DMS53 treated with DMSO at 0.1 percent for 48 hours (cell line): ENCODE measurements at regions not wholly inside any gene's neighbourhood (a gene's known extent, or its start where the extent isn't known, plus 50 kb on each side); places are given as distances from the start of the nearest gene placed in this dataset.
"Not testable (repeated sequence)": the region's sequence is repeated elsewhere in the genome, so short reads cannot be mapped to it uniquely, and the experiment has no call there.

Experiments used
- DNase-seq: peaks from one replicate; lab custom pipeline; 2025; ENCODE audit not compliant: unreplicated experiment; lab: John Stamatoyannopoulos, UW

DNA sequence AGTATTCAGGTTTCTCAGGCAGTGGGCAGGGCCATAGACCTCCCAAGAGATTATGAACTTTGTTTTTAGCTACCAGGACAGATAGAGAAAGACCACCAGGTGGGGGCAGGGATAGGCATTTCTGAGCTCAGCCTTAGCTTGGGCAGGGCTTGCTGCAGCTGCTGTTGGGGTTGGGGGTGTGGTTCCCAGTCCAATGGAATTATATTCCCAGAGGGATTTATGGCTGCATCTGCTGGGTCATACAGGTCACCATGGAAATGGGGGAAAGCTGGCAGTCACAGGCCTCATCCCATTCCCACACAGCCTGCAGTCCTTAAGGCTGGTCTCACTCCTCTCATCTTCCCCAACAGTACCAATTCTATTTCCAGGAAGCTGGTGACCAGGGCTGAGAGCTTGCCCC, 144.6 kb upstream of the ZPLD1 start:
- no peak for DNase-seq

DNA sequence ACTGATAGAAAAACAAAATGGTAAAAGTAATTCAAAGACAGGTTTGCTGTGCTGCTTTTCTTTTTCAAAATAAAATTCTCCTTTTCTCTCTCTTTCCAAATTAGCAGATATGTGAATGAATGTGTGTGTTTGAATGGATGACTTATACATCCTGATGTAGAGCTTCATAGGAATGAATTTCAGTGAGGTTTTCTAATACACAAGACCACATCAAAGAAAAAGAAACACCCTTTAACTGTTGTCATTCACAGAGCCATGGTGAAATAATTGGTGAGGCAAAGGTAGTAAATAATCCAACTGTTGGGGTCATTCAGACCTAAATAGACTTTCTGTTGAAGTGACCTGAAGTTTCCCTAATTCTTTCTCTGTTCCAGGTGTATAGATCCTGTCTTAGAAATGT, 139.1 kb upstream of the ZPLD1 start:
- no peak for DNase-seq

DNA sequence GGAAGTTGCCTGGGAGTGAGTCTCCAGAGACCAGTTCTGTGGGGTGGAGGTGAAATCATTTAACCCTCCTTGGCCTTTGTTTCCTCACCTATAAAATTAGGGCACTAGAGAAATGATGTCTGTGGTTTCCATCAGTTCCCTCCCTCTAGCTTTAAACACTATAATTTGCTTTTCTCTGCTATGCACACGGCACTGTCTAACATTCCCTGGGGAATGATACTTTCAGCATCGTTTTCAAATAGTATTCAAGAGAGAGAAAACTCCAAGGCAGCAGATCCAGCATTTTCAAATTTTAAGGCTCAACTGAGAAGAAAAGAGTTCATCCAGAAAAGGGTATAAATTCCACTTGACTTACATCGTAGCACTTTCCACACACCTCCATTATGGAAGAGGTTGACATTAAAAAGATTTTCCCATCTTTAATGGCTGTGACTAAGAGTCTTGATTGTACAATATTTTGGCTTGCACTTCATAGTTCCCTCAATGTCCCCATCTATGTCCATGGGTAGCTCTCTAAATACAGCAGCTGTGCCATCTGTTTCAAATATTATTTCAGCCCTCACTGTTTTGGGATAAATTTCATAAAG, 137.7 kb upstream of the ZPLD1 start:
- no peak for DNase-seq

DNA sequence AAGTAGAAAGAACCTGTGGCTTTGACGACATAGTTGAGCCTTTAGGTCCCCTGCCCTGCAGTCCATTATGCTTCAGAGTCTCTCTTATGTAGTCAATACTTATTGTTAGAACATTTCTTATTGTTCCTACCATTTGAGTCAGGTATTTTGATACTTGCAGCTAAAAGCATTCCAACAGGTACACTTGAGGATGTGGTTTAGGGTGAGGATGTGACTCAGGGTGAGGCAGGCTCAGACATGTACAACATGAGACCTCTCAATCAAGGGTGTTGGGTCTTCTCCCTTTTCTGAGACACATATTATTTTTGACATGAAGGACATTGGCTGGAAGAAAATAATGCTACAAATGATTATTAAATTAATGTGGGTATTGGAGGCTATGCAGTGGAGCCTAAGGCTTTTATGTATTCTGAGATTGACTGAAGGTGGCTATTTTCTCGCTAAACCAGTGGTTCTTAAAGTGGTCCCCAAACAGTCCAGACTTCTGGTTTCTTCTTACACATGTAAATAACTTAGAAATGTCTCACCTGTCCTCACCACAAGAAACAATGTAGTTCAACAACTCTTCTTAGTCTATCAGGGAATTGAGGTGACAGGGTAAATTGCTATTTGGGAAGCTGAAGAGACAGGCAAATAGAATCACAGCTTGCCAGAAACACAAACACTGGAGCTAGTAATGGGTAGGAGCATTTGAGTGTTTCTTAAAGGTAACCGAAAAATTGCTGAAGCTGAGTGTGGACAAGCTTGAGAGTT, 135.5 kb upstream of the ZPLD1 start:
- DNase-seq, result no peak

DNA sequence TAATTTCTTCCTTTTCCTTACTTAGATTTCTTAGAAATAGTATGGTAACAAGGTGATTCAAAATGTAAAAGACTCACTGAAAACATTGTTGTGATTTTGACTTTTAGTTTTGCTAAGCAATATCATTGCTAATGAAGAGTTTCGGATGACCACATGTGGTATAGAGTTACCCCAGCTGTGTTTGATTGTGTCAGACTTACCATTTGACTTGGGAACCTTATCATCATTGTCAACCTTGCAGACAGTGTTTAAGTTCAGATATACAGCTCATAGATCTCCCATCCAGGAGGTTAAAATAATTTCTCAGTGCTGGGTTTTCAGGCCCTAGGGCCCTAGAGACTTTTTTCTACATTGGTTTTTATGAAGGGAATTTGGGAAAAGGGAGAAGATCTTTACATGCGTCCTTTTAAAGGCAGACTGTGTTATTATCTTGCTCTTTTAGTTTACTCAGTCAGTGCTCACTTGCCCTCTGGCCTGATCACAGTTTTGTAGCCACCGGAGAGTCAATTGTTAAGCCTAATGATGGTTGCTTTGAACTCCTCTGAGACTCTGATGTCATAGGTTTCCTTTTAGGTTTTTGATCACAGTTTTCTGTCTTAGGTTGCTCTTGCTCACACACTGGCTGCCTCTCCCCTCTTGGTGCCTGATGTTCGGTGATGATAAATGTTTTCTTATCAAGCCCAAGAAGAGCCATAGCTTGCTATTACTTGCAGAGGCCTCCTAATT, 133.5 kb upstream of the ZPLD1 start:
- no peak for DNase-seq

DNA sequence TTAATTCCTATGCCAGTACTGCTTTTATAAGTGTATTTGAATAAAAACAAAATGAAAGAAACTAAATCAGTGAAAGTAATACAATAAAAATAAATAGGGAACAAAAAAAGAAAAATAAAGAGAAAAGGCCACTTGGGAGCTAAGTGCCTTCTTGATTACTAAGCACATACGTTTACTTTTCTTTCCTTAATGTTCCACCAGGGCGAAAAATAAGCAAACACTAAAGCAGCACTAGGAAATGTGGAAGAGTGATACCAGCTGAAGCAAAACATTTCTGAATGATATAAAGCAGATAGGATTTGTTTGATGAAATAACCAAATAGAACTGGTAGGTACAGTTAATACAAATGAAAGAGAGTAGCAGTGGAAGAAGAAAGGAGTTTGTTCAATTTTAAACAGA, 132.8 kb upstream of the ZPLD1 start:
- no peak for DNase-seq

DNA sequence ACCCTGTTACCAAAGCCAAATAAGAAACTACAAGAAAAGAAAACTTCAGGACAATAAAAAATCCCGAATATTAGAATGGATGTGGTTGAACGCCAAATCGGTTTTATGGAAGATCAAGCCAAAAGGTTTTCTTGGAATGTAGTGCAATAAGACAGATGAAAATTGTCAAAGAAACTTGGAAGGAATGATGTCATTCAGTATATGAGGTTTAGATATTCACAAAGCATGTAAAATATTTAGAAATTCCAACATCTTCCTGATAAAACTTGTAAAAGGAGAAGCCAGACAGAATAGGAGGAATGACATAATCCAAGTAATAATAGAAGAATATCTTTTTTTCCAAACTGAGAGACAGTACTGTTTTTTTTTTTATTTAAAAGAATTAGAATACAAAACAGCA, 130.3 kb upstream of the ZPLD1 start:
- DNase-seq, result no peak

DNA sequence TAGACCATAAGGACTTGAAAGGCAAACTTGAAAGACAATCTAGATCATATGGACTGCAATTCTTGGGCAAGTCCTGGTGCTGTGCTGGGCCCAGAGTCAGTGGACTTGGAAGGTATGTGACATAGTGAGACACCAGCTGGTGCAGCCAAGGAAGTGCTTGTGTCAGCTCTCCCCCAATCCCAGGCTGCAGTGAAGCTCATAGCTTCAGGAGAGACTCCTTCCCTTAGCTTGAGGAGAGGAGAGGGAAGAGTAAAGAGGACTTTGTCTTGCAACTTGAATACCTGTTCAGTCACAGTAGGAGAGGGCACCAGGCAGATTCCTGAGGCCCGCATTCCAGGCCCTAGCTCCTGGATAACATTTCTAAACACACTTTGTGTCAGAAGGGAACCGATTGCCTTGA, 127.4 kb upstream of the ZPLD1 start:
- no peak for DNase-seq

DNA sequence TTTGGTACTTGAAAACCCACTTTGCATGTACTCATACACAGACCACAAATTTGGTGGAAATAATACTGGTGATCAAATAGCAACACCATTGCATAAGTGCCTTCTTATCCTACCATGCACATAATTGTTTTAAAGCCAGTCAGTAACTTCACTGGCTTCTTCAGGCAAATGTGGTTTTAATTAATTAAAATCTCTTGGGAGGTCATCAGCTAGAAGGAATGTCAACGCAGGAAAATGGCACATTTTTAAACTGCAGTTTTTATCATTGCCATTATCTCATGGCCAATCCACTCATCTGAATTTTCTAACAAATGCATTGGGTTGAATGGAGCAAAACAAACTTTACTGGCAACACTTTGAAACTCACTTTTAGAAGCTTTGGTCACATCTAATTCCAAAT, 105.7 kb upstream of the ZPLD1 start:
- no peak for DNase-seq

DNA sequence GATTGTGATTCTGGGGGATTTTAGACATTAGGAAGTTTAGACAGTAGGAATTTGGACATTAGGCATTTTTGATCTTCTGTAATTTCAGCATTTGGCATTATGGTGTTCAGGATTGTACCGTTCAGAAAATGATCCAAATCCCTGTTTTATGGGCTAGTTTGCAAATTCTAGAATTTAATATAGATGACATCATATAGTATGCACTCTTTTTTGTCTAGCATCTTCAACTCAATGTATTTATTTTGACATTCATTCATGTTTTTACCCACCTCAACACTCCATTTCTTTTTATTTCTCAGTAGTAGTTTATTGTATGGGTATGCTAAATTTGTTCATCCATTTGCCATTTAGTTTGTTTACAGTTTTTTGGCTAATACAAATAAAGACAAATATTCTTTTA, 105.3 kb upstream of the ZPLD1 start:
- DNase-seq, result no peak

DNA sequence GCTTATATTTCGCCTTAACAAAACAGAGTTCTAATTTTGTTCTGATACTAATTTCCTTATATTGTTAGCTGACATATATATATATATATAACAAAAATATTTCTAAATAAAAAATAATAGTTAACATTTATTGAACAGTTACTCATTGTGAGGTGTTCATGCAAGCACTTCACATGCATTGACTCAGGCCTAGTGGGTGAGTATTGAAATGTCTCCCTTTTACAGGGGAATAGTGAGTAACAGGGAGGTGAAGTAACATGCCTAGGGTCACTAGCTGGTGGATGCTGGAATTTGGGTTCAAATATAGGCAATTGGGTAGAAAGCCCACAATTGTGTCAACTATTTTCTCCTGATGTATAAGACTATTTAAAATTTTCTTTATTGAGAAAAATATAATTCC, 102.6 kb upstream of the ZPLD1 start:
- DNase-seq, result no peak

DNA sequence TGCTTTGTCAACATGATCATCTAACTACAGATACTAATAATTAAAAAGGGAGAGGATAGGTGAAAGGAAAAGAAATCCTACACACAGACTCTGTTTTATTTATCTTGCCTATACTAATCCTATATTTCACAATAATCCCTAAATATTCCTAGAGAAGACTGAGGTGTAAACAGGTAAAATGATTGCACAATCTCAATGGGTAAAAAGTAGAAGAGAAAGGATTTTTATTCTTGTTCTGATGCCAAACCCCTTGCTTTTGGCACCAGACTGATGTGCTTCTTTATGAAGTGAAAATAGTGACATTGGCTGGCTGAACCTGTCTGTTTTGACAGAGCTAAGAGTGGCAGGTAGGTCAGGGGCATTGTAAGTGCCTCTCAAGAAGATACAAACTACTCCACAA, 101.9 kb upstream of the ZPLD1 start:
- DNase-seq, result no peak

DNA sequence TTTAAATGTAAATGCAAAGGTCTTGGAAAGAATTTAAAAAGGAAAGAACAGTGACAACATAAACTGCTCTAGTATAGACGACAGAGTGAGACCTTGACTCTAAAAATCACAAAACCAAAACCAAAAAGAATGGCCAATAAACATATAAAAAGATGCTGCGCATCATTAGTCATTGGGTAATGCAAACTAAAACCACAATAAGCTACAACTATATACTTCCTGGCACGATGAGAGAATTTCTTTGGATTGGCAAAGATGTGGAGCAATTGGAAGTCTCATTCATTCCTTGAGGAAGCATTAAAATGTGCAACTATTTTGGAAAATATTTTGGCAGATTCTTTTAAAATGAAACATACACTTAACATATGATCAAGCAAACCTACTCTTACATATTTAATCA, 98.7 kb upstream of the ZPLD1 start:
- no peak for DNase-seq

DNA sequence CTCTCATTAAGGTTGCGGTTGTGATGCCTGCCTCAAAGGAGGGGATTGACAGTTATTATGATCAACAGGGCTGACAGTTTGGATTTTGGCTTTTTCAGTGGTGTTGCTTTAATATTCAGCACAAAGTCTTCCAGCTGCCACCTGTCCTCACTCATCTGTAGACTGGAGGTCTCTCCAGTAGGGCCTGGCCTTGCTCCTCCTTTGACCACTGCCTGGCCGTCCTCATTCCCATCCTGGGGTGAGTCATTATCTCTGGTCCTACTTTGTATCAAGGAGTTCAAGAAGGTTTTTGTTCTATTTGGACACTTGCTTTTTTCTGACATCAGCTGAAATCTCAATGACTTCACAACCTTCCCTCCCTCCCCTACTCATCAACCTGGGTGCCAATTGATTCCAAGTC, 95.1 kb upstream of the ZPLD1 start:
- DNase-seq, result no peak

DNA sequence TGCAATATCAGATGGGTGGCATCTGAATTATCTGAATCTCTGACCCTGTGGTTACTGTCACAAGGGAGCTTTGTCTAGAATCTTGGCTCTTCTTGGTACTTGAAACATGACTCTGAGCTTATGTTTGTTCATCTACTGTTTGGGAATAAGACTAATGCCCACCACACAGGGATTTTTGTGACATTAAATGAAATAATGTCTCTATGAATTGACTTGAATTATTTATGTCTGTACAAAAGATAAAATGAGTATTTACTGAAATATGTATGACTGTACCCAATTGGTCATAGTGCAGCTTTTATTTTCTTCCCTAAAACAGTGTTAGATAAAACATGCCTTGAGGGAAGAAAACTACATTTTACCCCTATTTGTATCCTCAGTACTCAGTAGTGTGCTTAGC, 87.9 kb upstream of the ZPLD1 start:
- DNase-seq, result no peak

DNA sequence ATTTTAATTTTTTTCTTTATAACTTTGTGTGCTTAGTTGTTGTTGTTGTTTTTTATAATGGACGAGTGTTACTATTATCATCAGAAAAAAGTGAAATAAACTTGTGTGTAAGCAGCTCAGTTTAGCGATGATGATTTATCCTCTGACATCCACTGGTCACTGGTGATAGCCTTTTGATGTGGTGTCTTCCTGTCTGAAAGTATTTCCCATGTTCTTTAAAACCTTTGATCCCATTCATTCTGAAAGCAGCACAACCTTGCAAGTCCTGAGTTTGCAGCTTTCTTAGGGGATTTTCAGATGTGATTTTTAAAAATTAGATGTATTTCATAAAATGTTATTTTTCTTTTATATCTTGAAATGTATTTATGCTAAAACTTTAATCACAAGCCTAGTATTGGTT, 85.9 kb upstream of the ZPLD1 start:
- DNase-seq, result no peak

DNA sequence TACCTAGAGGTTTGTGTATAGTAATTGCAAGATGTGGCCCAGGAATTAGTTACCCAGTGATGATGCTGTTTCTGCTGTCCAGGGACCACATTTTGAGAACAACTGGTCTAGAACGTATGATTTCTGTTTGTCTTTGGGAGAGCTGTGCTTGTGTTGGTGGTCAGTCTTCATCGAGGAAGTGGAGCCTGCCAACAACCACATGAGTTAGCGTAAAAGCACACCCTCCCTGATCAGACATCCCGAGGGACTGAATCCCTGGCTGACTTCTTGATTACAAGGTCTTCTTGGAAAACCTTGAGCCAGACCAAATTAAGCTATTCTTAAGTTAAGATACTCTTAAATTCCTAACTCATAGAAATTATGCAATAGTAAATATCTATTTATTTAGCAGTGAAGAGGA, 81.7 kb upstream of the ZPLD1 start:
- no peak for DNase-seq

DNA sequence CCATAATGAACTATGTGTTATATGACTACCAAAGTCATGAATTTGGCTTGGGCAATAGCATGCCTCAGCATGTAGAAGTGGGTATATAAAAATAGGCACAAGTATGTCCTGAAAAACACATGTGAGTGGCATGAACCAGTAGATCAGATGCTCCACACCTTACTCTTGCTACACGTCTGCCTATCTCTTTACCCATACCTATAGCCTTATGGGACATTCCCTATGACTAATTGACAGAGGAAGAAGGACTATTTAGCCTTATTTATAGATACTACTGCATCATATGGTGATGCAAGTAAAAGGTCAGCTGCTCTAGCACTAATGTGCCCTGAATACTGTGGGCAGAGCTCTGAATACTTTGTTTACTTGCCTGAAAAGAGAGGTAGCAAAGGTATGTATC, 81.0 kb upstream of the ZPLD1 start:
- no peak for DNase-seq

DNA sequence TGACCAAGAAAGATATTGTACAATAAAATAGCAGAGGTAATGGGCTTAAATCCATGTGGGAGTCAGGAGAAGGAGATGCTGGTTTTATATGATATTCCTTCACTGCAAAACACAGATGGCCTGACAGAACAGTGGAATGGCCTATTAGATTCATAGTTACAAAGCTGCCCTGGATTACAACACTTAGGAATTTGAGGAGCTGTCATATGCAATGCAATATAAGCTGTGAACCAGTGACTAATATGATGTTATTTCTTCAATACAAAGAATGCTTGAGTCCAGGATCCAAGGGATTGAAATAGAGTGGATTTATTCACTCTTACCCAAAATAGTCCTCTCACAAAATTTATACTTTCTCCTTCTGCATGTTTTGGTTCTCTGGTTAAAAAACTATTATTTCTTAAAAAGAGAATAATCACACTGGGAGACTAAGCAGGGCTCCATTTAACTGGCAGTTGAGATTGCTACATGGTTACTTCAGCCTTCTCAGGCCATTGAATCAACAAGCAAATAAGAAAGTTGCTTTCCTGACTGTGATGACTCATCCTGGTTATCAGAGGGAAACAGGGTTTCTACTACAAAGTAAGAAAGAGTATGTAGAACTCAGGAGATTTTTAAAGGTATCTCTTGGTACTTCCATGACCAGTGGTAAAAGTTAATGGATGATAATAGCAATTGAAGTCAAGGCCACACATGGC, 79.8 kb upstream of the ZPLD1 start:
- DNase-seq, result peak; percentile 36

DNA sequence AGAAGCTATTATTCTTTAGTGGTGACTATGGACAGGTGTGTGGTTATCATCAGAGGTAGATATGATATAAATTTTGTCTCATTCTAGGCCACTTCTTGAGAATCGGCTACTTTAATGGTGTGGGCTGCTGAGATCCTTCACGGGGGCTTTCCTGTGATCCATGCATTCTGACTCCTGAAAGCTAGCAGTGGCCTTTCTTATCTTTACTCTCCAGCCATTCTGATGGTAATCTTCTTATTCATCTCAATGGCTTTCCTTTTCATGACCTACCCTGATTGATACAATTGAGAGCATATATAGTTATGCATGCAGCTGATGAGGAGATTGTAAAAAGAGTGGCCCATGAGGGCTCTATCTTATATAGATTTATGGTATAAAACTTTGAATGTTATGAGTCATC, 78.3 kb upstream of the ZPLD1 start:
- DNase-seq, result no peak

DNA sequence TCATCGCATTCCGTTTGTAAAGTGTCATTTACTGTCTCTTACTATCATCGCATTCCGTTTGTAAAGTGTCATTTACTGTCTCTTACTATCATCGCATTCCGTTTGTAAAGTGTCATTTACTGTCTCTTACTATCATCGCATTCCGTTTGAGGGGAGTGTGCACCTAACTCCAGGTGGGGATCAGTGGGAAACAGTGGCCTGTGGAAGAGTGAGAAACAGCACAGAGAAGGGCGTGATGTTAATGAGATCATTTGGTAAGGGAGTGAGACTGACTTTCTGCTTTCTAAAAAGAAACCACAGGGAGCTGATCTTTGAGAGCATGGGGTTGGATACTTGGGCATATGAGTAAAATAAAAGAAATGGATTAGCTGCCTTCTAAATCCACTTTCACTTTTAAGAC, 77.5 kb upstream of the ZPLD1 start:
- not testable (repeated sequence) for DNase-seq
